ENCODE measurements at regions not wholly inside any gene's neighbourhood (a gene's known extent, or its start where the extent isn't known, plus 50 kb on each side); places are given as distances from the start of the nearest gene placed in this dataset.
A peak's percentile ranks its signal among the peaks of the same experiment; 100 is the strongest.

DNA sequence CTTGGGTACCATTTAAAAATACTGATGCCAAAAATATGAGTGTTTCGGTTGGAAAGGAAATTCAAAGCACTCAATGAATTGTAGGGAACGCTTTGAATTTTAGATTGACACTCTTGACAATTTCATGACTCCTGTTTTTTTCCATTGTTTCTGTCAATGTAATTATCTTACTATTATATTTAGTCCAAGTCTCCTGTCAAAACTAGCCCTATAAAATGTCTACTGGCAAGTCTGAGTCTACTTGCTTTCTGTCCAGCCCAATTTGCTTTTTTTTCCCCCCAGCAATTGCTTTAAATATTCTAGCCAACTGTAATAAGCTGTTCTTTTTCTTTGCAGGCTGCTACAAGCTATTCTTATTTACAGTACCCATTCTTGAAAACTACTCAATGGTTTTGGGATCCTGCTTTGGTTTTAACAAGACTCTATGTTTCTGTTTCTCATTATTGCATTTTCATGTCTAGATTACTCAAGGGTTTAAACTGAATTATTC, 1103.9 kb upstream of the GJE1 start:
- Histone ChIP-seq H3K4me3 (no peak overlapping the region), H3K36me3 (replicated peaks) (no peaks in the 10 kb centered on the region), H3K9me3 (no peaks in the 10 kb centered on the region), H3K4me1 (no peaks in the 10 kb centered on the region; the same call in 1 of the 2 replicates), H3K27me3 (ENCODE audit: low read depth) (no peaks in the 10 kb centered on the region)
- in situ Hi-C loops (cut with MboI; ENCODE audit: low sequenced_read_pairs): no loop called here
- DNase-seq (ENCODE audit: low spot score in 2 of 2): no peak

DNA sequence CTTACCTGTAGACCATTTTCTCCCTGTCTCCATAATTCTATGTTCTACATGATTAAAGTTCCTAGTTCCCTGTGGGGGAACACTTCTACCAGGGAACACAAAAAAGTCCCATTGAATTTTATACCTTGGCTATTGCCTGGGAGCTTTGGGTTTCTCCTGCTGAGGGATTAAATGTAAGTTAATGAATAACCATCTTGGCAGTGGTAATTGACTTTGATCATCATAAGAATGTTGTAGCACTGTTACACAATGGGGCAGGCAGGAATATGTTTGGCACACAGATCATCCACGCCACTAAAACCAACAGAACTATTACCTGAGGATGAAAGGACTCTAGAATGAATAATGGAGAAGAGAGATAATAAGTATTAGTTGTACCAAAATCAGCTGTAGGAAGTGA, 1106.2 kb upstream of the GJE1 start:
- no peaks in the 10 kb centered on the region for H3K4me1 ChIP-seq
- in situ Hi-C loops (cut with MboI; ENCODE audit: low sequenced_read_pairs): no loop called here
- no peak for DNase-seq (ENCODE audit: low spot score in 2 of 2)
- no peaks in the 10 kb centered on the region for H3K9me3 ChIP-seq
- H3K4me3 ChIP-seq: no peak overlapping the region
- H3K27me3 ChIP-seq (ENCODE audit: low read depth): no peaks in the 10 kb centered on the region
- H3K36me3 ChIP-seq (replicated peaks): no peaks in the 10 kb centered on the region

GRCh38 chr6:141024526-141024925, 1108.2 kb upstream of the GJE1 start:
- H3K27me3 ChIP-seq (ENCODE audit: low read depth): no peaks in the 10 kb centered on the region
- no peaks in the 10 kb centered on the region for H3K9me3 ChIP-seq
- H3K4me3 ChIP-seq: no peak overlapping the region
- in situ Hi-C loops (cut with MboI; ENCODE audit: low sequenced_read_pairs): no loop called here
- no peaks in the 10 kb centered on the region for H3K36me3 ChIP-seq (replicated peaks)
- DNase-seq (ENCODE audit: low spot score in 2 of 2): no peak
- H3K4me1 ChIP-seq: no peaks in the 10 kb centered on the region

DNA sequence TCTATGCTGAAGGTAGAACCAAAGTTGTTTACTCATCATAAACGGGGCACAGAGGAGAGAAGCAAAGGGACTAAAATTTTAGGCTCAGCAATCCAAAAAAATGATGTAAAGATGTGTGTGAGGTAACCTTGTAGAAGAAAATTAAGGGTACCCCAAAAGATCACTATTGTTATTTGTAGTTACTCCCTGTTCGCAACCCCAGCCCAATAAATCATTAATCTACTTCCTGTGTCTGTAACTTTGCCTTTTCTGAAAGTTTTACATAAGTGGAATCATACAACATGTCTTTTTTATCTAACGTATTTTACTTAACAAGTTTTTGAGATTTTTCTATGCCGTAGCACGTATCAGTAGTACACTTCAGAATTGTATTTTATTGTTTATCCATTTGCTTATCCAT, 1114.8 kb upstream of the GJE1 start:
- Histone ChIP-seq H3K4me1 (no peaks in the 10 kb centered on the region), H3K4me3 (no peak overlapping the region), H3K36me3 (replicated peaks) (no peaks in the 10 kb centered on the region), H3K27me3 (ENCODE audit: low read depth) (no peaks in the 10 kb centered on the region), H3K9me3 (no peaks in the 10 kb centered on the region)
- DNase-seq (ENCODE audit: low spot score in 2 of 2): no peak
- in situ Hi-C loops (cut with MboI; ENCODE audit: low sequenced_read_pairs): no loop called here

GRCh38 chr6:141000917-141001316, 1131.8 kb upstream of the GJE1 start:
- no peaks in the 10 kb centered on the region for H3K4me1 ChIP-seq
- H3K36me3 ChIP-seq (replicated peaks): no peaks in the 10 kb centered on the region
- DNase-seq (ENCODE audit: low spot score in 2 of 2): no peak
- no peaks in the 10 kb centered on the region for H3K9me3 ChIP-seq
- no peak overlapping the region for H3K4me3 ChIP-seq
- H3K27me3 ChIP-seq (ENCODE audit: low read depth): no peaks in the 10 kb centered on the region
- in situ Hi-C loops (cut with MboI; ENCODE audit: low sequenced_read_pairs): no loop called here

GRCh38 chr6:140993515-140993914, 1139.2 kb upstream of the GJE1 start:
- Histone ChIP-seq H3K9me3 (no peaks in the 10 kb centered on the region), H3K27me3 (ENCODE audit: low read depth) (no peaks in the 10 kb centered on the region), H3K4me3 (no peak overlapping the region), H3K36me3 (replicated peaks) (no peaks in the 10 kb centered on the region), H3K4me1 (peaks cover 1% of the 10 kb centered on the region; the same call in 1 of the 2 replicates)
- in situ Hi-C loops (cut with MboI; ENCODE audit: low sequenced_read_pairs): no loop called here
- no peak for DNase-seq (ENCODE audit: low spot score in 2 of 2)

- Histone ChIP-seq H3K4me1 (peaks cover 3% of the 10 kb centered on the region; the same call in 1 of the 2 replicates), H3K4me3 (no peak overlapping the region), H3K36me3 (replicated peaks) (no peaks in the 10 kb centered on the region), H3K27me3 (ENCODE audit: low read depth) (no peaks in the 10 kb centered on the region), H3K9me3 (no peaks in the 10 kb centered on the region)
- in situ Hi-C loops (cut with MboI; ENCODE audit: low sequenced_read_pairs): no loop called here
- no peak for DNase-seq (ENCODE audit: low spot score in 2 of 2)
Measured at GRCh38 chr6:140992678-140993077, 1140.0 kb upstream of the GJE1 start.

DNA sequence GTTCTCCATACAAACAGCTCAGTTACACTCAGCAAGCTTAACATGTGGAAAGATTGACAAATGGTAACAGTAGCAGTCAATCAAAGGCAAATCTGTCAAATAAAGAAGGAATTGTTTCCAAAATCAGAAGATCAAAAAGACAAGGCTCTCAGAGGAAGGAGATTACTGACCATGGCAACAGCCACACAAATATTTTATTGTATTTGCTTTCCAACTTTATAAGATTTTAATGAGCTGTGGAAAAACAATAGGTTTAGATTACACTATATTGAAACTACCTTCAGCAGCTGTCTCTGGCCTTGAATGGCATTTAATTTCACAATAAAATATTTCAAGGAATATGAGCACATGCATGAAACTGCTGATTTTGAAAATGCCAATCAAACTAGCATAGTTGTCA, 1143.9 kb upstream of the GJE1 start:
- peak in 1 of 2 experiments; percentile 46 for DNase-seq (ENCODE audit: low spot score in 2 of 2)
- H3K4me3 ChIP-seq: no peak overlapping the region
- in situ Hi-C loops (cut with MboI; ENCODE audit: low sequenced_read_pairs): no loop called here
- no peaks in the 10 kb centered on the region for H3K27me3 ChIP-seq (ENCODE audit: low read depth)
- peaks cover 3% of the 10 kb centered on the region; the same call in 1 of the 2 replicates for H3K4me1 ChIP-seq
- H3K36me3 ChIP-seq (replicated peaks): no peaks in the 10 kb centered on the region
- no peaks in the 10 kb centered on the region for H3K9me3 ChIP-seq

DNA sequence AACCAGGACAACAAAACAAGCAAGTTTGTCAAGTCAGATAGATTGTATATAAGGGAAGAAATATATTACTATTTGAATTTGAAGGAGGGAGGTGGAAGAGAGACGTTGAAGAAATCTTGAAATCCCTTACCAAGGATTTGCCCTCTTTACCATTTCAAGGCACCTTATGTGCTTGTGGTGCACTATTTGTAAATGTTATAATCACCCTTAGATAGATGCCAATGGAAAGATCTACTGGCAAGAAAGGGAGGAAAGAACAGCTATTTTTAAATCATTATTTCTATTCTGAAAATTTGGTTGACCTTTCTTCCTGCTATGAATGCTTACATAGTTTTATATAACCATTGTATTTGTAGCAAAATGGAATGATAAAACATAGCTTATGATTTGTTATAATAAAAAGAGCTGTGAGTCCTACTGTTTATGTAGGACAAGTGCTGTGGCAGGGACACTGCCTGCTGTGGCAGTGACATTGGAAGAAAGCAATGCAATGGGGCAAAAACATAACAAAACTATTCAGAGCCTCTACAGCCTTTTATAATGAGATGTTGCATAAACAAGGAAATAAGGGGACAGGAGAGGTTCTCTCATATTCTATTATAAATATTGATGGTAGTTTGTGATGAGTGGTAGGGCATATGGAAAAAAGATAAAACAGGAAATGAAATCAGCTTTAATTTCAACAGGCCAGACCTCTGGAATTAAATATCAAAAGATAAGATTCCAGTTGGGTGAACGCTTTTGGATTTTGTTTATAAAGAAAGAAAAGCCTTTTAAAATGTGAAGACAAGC, 1145.2 kb upstream of the GJE1 start:
- H3K4me1 ChIP-seq: peaks cover 3% of the 10 kb centered on the region; the same call in 1 of the 2 replicates
- in situ Hi-C loops (cut with MboI; ENCODE audit: low sequenced_read_pairs): no loop called here
- H3K9me3 ChIP-seq: no peaks in the 10 kb centered on the region
- H3K27me3 ChIP-seq (ENCODE audit: low read depth): no peaks in the 10 kb centered on the region
- no peak for DNase-seq (ENCODE audit: low spot score in 2 of 2)
- no peaks in the 10 kb centered on the region for H3K36me3 ChIP-seq (replicated peaks)
- no peak overlapping the region for H3K4me3 ChIP-seq

DNA sequence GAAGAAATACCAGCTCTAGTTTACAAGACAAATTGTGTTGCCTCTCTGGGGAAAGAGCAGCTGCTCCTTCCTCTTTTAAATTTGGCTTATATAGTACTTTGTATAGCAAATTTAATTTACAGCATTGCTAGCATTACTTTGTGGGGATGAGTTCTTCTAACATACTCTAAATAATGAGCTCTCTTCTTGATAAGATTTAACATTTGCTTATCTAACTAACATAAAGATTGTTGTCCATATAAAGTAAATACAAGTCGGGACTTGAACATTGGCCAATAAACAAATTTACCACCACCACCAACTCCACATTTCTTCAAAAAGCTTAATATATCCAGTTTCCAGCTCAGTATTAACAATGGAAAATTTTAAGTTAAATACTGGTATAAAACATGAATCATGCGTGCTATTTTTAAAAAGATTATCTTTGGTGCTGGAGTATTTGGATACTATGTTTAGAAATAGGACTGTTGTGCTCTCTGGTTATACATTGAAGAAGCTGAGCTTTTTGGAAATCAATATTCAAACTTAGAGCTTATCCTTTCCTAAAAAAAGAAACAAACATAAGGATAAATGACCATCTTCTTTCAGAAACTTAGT, 1146.9 kb upstream of the GJE1 start:
- Histone ChIP-seq H3K4me3 (no peak overlapping the region), H3K4me1 (peaks cover 3% of the 10 kb centered on the region; the same call in 1 of the 2 replicates), H3K9me3 (no peaks in the 10 kb centered on the region), H3K36me3 (replicated peaks) (no peaks in the 10 kb centered on the region), H3K27me3 (ENCODE audit: low read depth) (no peaks in the 10 kb centered on the region)
- in situ Hi-C loops (cut with MboI; ENCODE audit: low sequenced_read_pairs): no loop called here
- no peak for DNase-seq (ENCODE audit: low spot score in 2 of 2)

DNA sequence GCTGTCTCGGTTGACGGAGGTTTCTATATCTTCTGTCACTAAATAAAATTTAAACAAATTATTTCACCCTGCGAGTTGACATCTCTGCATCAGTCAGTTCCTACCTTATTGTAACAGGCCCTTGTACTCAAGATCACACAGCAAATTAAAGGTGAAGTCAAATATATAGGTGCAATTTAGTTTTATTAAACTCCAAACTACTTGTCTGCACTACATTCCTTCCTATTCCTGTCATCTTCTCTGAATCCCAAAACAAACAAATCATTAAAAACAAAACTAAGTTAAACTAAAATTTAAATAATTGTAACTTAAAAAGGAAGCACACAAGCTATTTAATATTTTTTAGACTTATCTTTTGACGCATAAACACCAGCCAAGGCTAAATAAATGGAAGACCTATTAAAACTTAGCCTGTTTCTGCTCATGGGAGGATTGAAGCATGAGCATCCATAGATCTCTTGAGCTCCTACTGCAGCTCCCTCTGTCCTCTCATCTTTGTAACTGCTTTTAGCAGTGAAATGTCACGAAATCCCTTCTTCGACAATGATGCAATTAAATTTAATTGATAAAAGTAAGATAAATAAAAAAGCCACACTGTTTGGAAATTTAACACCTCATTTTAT, 1152.3 kb upstream of the GJE1 start:
- no peak overlapping the region for H3K4me3 ChIP-seq
- H3K36me3 ChIP-seq (replicated peaks): no peaks in the 10 kb centered on the region
- in situ Hi-C loops (cut with MboI; ENCODE audit: low sequenced_read_pairs): no loop called here
- H3K27me3 ChIP-seq (ENCODE audit: low read depth): no peaks in the 10 kb centered on the region
- no peaks in the 10 kb centered on the region for H3K9me3 ChIP-seq
- no peak for DNase-seq (ENCODE audit: low spot score in 2 of 2)
- no peaks in the 10 kb centered on the region for H3K4me1 ChIP-seq

DNA sequence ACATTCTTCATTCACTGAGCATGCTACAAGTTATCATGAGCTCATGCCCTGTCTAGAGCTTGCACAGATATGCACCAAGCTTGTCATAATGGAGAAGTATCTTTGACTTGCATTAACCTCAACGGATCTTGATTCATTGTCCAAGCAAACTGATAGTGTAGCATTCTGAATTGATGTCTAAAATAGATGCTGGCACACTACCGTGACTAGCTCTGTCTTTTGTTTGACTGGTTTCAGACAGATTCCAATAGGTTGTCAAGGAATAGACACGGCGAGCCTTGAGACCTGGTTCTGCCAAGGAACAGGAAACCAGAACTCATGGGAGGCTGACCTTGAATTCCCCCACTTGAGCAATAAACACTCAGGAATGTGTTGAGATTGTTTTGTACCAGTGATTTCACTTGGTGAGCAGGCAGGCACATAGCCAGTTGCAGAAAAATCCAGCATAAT, 1153.1 kb upstream of the GJE1 start:
- no peaks in the 10 kb centered on the region for H3K9me3 ChIP-seq
- in situ Hi-C loops (cut with MboI; ENCODE audit: low sequenced_read_pairs): no loop called here

GRCh38 chr6:140977403-140977802, 1155.3 kb upstream of the GJE1 start:
- in situ Hi-C loops (cut with MboI; ENCODE audit: low sequenced_read_pairs): no loop called here
- Histone ChIP-seq H3K4me3 (no peak overlapping the region), H3K9me3 (no peaks in the 10 kb centered on the region), H3K36me3 (replicated peaks) (no peaks in the 10 kb centered on the region), H3K27me3 (ENCODE audit: low read depth) (no peaks in the 10 kb centered on the region), H3K4me1 (no peaks in the 10 kb centered on the region)
- no peak for DNase-seq (ENCODE audit: low spot score in 2 of 2)

More for the DNA sequence above, 1153.1 kb upstream of the GJE1 start:
- no peak for DNase-seq (ENCODE audit: low spot score in 2 of 2)
- no peaks in the 10 kb centered on the region for H3K27me3 ChIP-seq (ENCODE audit: low read depth)
- H3K4me3 ChIP-seq: no peak overlapping the region
- H3K36me3 ChIP-seq (replicated peaks): no peaks in the 10 kb centered on the region
- no peaks in the 10 kb centered on the region for H3K4me1 ChIP-seq

- Histone ChIP-seq H3K36me3 (replicated peaks) (no peaks in the 10 kb centered on the region), H3K27me3 (ENCODE audit: low read depth) (no peaks in the 10 kb centered on the region), H3K4me3 (no peak overlapping the region), H3K4me1 (no peaks in the 10 kb centered on the region), H3K9me3 (no peaks in the 10 kb centered on the region)
- in situ Hi-C loops (cut with MboI; ENCODE audit: low sequenced_read_pairs): no loop called here
- DNase-seq (ENCODE audit: low spot score in 2 of 2): no peak
Measured at GRCh38 chr6:140976806-140977205, 1155.9 kb upstream of the GJE1 start.
